Breast epithelium (tissue), 3 donors: ENCODE measurements at regions not wholly inside any gene's neighbourhood (a gene's known extent, or its start where the extent isn't known, plus 50 kb on each side); places are given as distances from the start of the nearest gene placed in this dataset.
"Not testable (repeated sequence)": the region's sequence is repeated elsewhere in the genome, so short reads cannot be mapped to it uniquely, and the experiment has no call there.

Experiments used
- POLR2A ChIP-seq: fragments of 450-650 bp; IDR thresholded peaks from one replicate; pipeline ENCODE4 v1.6.1; 2016; ENCODE audit warnings: antibody characterized with exemption, mild to moderate bottlenecking, moderate library complexity
- POLR2AphosphoS5 ChIP-seq, 3 donors: sonication (generic); formaldehyde crosslinking; IDR thresholded peaks; one replicate each; pipeline ENCODE4 v1.6.1; 2017; ENCODE audit warnings: antibody characterized with exemption in 3 of 3
- TF ChIP-seq, protein P1 (sequence below), 3 donors: fragments of 450-650 bp; IDR thresholded peaks; one replicate each; pipeline ENCODE4 v1.5.1; 2016 to 2017; ENCODE audit warnings: antibody characterized with exemption in 3 of 3, mild to moderate bottlenecking in 3 of 3, moderate library complexity in 3 of 3

GRCh38 chr15:20055921-20056320, 485.7 kb downstream of the GOLGA6L6 start:
- TF ChIP-seq, protein P1, sequence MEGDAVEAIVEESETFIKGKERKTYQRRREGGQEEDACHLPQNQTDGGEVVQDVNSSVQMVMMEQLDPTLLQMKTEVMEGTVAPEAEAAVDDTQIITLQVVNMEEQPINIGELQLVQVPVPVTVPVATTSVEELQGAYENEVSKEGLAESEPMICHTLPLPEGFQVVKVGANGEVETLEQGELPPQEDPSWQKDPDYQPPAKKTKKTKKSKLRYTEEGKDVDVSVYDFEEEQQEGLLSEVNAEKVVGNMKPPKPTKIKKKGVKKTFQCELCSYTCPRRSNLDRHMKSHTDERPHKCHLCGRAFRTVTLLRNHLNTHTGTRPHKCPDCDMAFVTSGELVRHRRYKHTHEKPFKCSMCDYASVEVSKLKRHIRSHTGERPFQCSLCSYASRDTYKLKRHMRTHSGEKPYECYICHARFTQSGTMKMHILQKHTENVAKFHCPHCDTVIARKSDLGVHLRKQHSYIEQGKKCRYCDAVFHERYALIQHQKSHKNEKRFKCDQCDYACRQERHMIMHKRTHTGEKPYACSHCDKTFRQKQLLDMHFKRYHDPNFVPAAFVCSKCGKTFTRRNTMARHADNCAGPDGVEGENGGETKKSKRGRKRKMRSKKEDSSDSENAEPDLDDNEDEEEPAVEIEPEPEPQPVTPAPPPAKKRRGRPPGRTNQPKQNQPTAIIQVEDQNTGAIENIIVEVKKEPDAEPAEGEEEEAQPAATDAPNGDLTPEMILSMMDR (IDR thresholded peaks at IDR 0.05) = not testable (repeated sequence)
- not testable (repeated sequence) for TF ChIP-seq POLR2AphosphoS5 (IDR thresholded peaks at IDR 0.05); POLR2A
